ENCODE measurements at regions not wholly inside any gene's neighbourhood (a gene's known extent, or its start where the extent isn't known, plus 50 kb on each side); places are given as distances from the start of the nearest gene placed in this dataset.

- Histone ChIP-seq H3K4me3 (ENCODE audit: low read length in 3 of 3) (no peak overlapping the region), H3K4me1 (ENCODE audit: control insufficient read depth in 2 of 3, insufficient read depth in 2 of 3, low read depth in 1 of 3, low read length in 3 of 3) (no peaks in the 10 kb centered on the region), H3K27me3 (ENCODE audit: control insufficient read depth, insufficient read depth, low read length) (no peaks in the 10 kb centered on the region), H3K9ac (ENCODE audit: low read length in 3 of 3) (no peak overlapping the region), H3K9me3 (ENCODE audit: control insufficient read depth in 2 of 3, insufficient read depth in 1 of 3, low read length in 3 of 3) (peaks cover 0 to 3% (median 0%) of the 10 kb centered on the region in 3 donors), H3K36me3 (ENCODE audit: control insufficient read depth in 2 of 3, insufficient read depth in 3 of 3, low read length in 3 of 3) (no peaks in the 10 kb centered on the region), H3K27ac (ENCODE audit: low read depth in 2 of 2, low read length in 2 of 2) (no peak overlapping the region)
- FAIRE-seq (no peak), DNase-seq (no peak)
- TF ChIP-seq, protein P1, sequence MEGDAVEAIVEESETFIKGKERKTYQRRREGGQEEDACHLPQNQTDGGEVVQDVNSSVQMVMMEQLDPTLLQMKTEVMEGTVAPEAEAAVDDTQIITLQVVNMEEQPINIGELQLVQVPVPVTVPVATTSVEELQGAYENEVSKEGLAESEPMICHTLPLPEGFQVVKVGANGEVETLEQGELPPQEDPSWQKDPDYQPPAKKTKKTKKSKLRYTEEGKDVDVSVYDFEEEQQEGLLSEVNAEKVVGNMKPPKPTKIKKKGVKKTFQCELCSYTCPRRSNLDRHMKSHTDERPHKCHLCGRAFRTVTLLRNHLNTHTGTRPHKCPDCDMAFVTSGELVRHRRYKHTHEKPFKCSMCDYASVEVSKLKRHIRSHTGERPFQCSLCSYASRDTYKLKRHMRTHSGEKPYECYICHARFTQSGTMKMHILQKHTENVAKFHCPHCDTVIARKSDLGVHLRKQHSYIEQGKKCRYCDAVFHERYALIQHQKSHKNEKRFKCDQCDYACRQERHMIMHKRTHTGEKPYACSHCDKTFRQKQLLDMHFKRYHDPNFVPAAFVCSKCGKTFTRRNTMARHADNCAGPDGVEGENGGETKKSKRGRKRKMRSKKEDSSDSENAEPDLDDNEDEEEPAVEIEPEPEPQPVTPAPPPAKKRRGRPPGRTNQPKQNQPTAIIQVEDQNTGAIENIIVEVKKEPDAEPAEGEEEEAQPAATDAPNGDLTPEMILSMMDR (IDR thresholded peaks at IDR 0.05; ENCODE audit: borderline replicate concordance, extremely low read depth, insufficient read depth) = no peak
- intact Hi-C loops (cut with DNase I) = no loop called here
Measured at GRCh38 chr4:27142841-27143240, 282.2 kb downstream of the STIM2 start.

DNA sequence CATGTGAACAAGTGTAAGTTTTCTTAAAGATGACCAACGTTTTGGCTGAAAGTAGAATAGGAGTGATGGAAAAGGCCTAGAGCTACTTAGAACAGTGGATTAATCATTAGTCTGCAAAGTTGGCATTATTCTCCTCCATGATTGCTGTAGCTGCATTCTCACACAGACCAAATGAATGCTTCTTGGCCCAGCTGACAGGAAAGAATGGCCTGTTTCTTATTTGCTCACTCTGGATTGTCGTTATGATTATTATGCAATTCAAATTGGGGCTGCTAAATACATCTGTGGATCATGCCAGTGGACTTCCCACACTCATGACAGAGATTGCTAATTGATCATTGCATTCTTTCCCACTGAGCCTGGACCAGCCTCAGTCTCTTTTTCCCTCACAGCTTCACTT is 285.0 kb downstream of the STIM2 start:
- FAIRE-seq (no peak), DNase-seq (no peak)
- Histone ChIP-seq H3K9me3 (ENCODE audit: control insufficient read depth in 2 of 3, insufficient read depth in 1 of 3, low read length in 3 of 3) (no peaks in the 10 kb centered on the region), H3K4me3 (ENCODE audit: low read length in 3 of 3) (no peak overlapping the region), H3K9ac (ENCODE audit: low read length in 3 of 3) (no peak overlapping the region), H3K36me3 (ENCODE audit: control insufficient read depth in 2 of 3, insufficient read depth in 3 of 3, low read length in 3 of 3) (no peaks in the 10 kb centered on the region), H3K4me1 (ENCODE audit: control insufficient read depth in 2 of 3, insufficient read depth in 2 of 3, low read depth in 1 of 3, low read length in 3 of 3) (no peaks in the 10 kb centered on the region), H3K27me3 (ENCODE audit: control insufficient read depth, insufficient read depth, low read length) (no peaks in the 10 kb centered on the region), H3K27ac (ENCODE audit: low read depth in 2 of 2, low read length in 2 of 2) (no peak overlapping the region)
- intact Hi-C loops (cut with DNase I) = no loop called here
- TF ChIP-seq, protein P1 (IDR thresholded peaks at IDR 0.05; ENCODE audit: borderline replicate concordance, extremely low read depth, insufficient read depth) = no peak

DNA sequence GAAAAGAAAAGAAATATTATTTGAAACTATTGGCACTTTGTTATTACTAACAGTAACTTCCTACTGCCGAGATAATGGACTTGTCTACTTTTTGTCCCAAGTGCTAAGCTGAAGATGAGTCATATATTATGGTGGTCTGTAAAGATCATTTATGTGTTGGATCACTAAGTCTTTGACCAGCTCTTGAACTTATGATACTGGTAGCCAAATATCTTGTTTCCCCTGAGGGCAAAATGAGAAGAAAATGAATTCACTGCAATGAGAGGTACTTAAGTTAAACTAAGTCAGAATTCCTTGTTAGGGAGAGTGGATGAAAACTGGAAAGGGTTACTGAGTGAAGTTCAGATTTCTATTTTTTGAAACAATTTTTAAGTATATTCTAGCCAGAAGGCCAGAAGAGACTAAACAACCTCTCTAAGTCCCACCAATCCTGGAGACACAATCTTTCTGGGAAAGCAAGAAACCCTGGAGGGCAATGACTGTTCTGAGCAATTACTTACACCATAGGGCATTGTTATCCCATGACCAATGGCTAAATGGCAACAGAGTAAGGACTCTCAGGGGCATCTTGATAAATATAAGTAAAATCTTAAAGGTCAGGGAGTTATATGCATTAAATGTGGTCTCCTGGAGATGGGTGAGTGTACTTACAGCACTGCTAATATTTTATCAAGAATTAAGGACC is 287.7 kb downstream of the STIM2 start:
- no peak for DNase-seq
- Histone ChIP-seq H3K9ac (ENCODE audit: low read length in 3 of 3) (no peak overlapping the region), H3K27ac (ENCODE audit: low read depth in 2 of 2, low read length in 2 of 2) (no peak overlapping the region), H3K4me1 (ENCODE audit: control insufficient read depth in 2 of 3, insufficient read depth in 2 of 3, low read depth in 1 of 3, low read length in 3 of 3) (no peaks in the 10 kb centered on the region), H3K27me3 (ENCODE audit: control insufficient read depth, insufficient read depth, low read length) (no peaks in the 10 kb centered on the region), H3K4me3 (ENCODE audit: low read length in 3 of 3) (no peak overlapping the region), H3K9me3 (ENCODE audit: control insufficient read depth in 2 of 3, insufficient read depth in 1 of 3, low read length in 3 of 3) (no peaks in the 10 kb centered on the region), H3K36me3 (ENCODE audit: control insufficient read depth in 2 of 3, insufficient read depth in 3 of 3, low read length in 3 of 3) (no peaks in the 10 kb centered on the region)
- intact Hi-C loops (cut with DNase I) = no loop called here
- TF ChIP-seq, protein P1 (IDR thresholded peaks at IDR 0.05; ENCODE audit: borderline replicate concordance, extremely low read depth, insufficient read depth) = no peak
- no peak for FAIRE-seq
